Activated naive CD4-positive, alpha-beta T cell treated with anti-CD3 and anti-CD28 coated beads, Interleukin-2, amount 50 U/mL, for 24 hours (primary cell): ENCODE measurements at regions not wholly inside any gene's neighbourhood (a gene's known extent, or its start where the extent isn't known, plus 50 kb on each side); places are given as distances from the start of the nearest gene placed in this dataset.

Experiments used
- H3K27ac Mint-ChIP-seq: one replicate; pipeline ENCODE4 v1.8.0; 2021; ENCODE audit warnings: mild to moderate bottlenecking, mixed read lengths
- H3K27me3 Mint-ChIP-seq: one replicate; pipeline ENCODE4 v1.8.0; 2021; ENCODE audit warnings: mixed read lengths
- H3K36me3 Mint-ChIP-seq: one replicate; pipeline ENCODE4 v1.8.0; 2021; ENCODE audit warnings: mixed read lengths
- H3K4me1 Mint-ChIP-seq: one replicate; pipeline ENCODE4 v1.8.0; 2021; ENCODE audit warnings: mixed read lengths
- H3K4me3 Mint-ChIP-seq: one replicate; pipeline ENCODE4 v1.8.0; 2021; ENCODE audit warnings: mild to moderate bottlenecking, mixed read lengths
- H3K9me3 Mint-ChIP-seq: one replicate; pipeline ENCODE4 v1.8.0; 2021; ENCODE audit warnings: mixed read lengths

- no peak overlapping the region for H3K4me3 Mint-ChIP-seq
- H3K36me3 Mint-ChIP-seq = no peaks in the 10 kb centered on the region
- H3K27me3 Mint-ChIP-seq = no peaks in the 10 kb centered on the region
- no peaks in the 10 kb centered on the region for H3K9me3 Mint-ChIP-seq
- H3K27ac Mint-ChIP-seq = no peak overlapping the region
- H3K4me1 Mint-ChIP-seq = peaks cover 7% of the 10 kb centered on the region
These were observed 64.6 kb upstream of the KLF9 start for GRCh38 chr9:70478963-70479641.

GRCh38 chr9:70477907-70478480, 63.5 kb upstream of the KLF9 start:
- H3K36me3 Mint-ChIP-seq = no peaks in the 10 kb centered on the region
- no peak overlapping the region for H3K27ac Mint-ChIP-seq
- H3K27me3 Mint-ChIP-seq = no peaks in the 10 kb centered on the region
- no peak overlapping the region for H3K4me3 Mint-ChIP-seq
- H3K9me3 Mint-ChIP-seq = no peaks in the 10 kb centered on the region
- no peaks in the 10 kb centered on the region for H3K4me1 Mint-ChIP-seq

- H3K9me3 Mint-ChIP-seq = no peaks in the 10 kb centered on the region
- H3K27ac Mint-ChIP-seq = no peak overlapping the region
- H3K36me3 Mint-ChIP-seq = no peaks in the 10 kb centered on the region
- no peak overlapping the region for H3K4me3 Mint-ChIP-seq
- peaks cover under 1% of the 10 kb centered on the region for H3K4me1 Mint-ChIP-seq
- H3K27me3 Mint-ChIP-seq = no peaks in the 10 kb centered on the region
These were observed 62.8 kb upstream of the KLF9 start for GRCh38 chr9:70477146-70477745.

GRCh38 chr9:70475211-70475610, 60.8 kb upstream of the KLF9 start:
- H3K27me3 Mint-ChIP-seq = no peaks in the 10 kb centered on the region

GRCh38 chr9:70474413-70474812, 60.0 kb upstream of the KLF9 start:
- no peaks in the 10 kb centered on the region for H3K36me3 Mint-ChIP-seq
- no peaks in the 10 kb centered on the region for H3K9me3 Mint-ChIP-seq
- H3K27ac Mint-ChIP-seq = no peak overlapping the region
- no peaks in the 10 kb centered on the region for H3K27me3 Mint-ChIP-seq
- H3K4me3 Mint-ChIP-seq = no peak overlapping the region
- peaks cover 27% of the 10 kb centered on the region for H3K4me1 Mint-ChIP-seq

More at GRCh38 chr9:70475211-70475610, 60.8 kb upstream of the KLF9 start:
- Mint-ChIP-seq H3K9me3 (no peaks in the 10 kb centered on the region), H3K4me1 (peaks cover 20% of the 10 kb centered on the region), H3K4me3 (no peak overlapping the region), H3K27ac (no peak overlapping the region), H3K36me3 (no peaks in the 10 kb centered on the region)

GRCh38 chr9:70472268-70473249, 58.1 kb upstream of the KLF9 start:
- Mint-ChIP-seq H3K36me3 (no peaks in the 10 kb centered on the region), H3K9me3 (no peaks in the 10 kb centered on the region), H3K27me3 (no peaks in the 10 kb centered on the region), H3K4me3 (peak overlapping the region; percentile 11), H3K4me1 (peaks cover 42% of the 10 kb centered on the region), H3K27ac (no peak overlapping the region)

- Mint-ChIP-seq H3K27ac (peak overlapping the region; percentile 60), H3K4me1 (peaks cover 63% of the 10 kb centered on the region), H3K36me3 (no peaks in the 10 kb centered on the region), H3K4me3 (no peak overlapping the region), H3K27me3 (no peaks in the 10 kb centered on the region), H3K9me3 (no peaks in the 10 kb centered on the region)
These were observed 55.9 kb upstream of the KLF9 start for GRCh38 chr9:70470050-70471015.

GRCh38 chr9:70468291-70468690, 53.8 kb upstream of the KLF9 start:
- H3K4me3 Mint-ChIP-seq = no peak overlapping the region
- H3K9me3 Mint-ChIP-seq = no peaks in the 10 kb centered on the region
- peaks cover 67% of the 10 kb centered on the region for H3K4me1 Mint-ChIP-seq
- no peaks in the 10 kb centered on the region for H3K36me3 Mint-ChIP-seq
- H3K27me3 Mint-ChIP-seq = no peaks in the 10 kb centered on the region
- H3K27ac Mint-ChIP-seq = no peak overlapping the region

- no peaks in the 10 kb centered on the region for H3K9me3 Mint-ChIP-seq
- H3K36me3 Mint-ChIP-seq = no peaks in the 10 kb centered on the region
- H3K4me3 Mint-ChIP-seq = peak overlapping the region; percentile 55
- no peaks in the 10 kb centered on the region for H3K27me3 Mint-ChIP-seq
- H3K27ac Mint-ChIP-seq = peak overlapping the region; percentile 73
- peaks cover 69% of the 10 kb centered on the region for H3K4me1 Mint-ChIP-seq
These were observed 52.6 kb upstream of the KLF9 start for GRCh38 chr9:70466976-70467561.

- Mint-ChIP-seq H3K27ac (peak overlapping the region; percentile 86), H3K4me1 (peaks cover 57% of the 10 kb centered on the region)
These were observed 51.4 kb upstream of the KLF9 start for GRCh38 chr9:70465904-70466303.

GRCh38 chr9:70465398-70465797, 50.9 kb upstream of the KLF9 start:
- no peak overlapping the region for H3K4me3 Mint-ChIP-seq
- peaks cover 52% of the 10 kb centered on the region for H3K4me1 Mint-ChIP-seq
- peak overlapping the region; percentile 86 for H3K27ac Mint-ChIP-seq
- no peaks in the 10 kb centered on the region for H3K9me3 Mint-ChIP-seq
- H3K27me3 Mint-ChIP-seq = no peaks in the 10 kb centered on the region
- H3K36me3 Mint-ChIP-seq = no peaks in the 10 kb centered on the region

More at GRCh38 chr9:70465904-70466303, 51.4 kb upstream of the KLF9 start:
- Mint-ChIP-seq H3K4me3 (no peak overlapping the region), H3K9me3 (no peaks in the 10 kb centered on the region), H3K36me3 (no peaks in the 10 kb centered on the region), H3K27me3 (no peaks in the 10 kb centered on the region)
